ENCODE measurements at regions not wholly inside any gene's neighbourhood (a gene's known extent, or its start where the extent isn't known, plus 50 kb on each side); places are given as distances from the start of the nearest gene placed in this dataset.
A peak's percentile ranks its signal among the peaks of the same experiment; 100 is the strongest.
"Not testable (repeated sequence)": the region's sequence is repeated elsewhere in the genome, so short reads cannot be mapped to it uniquely, and the experiment has no call there.

- H3K27ac ChIP-seq (ENCODE audit: control insufficient read depth, insufficient read depth, low read length) = not testable (repeated sequence)
- peak; percentile 60 for FAIRE-seq
Measured at GRCh38 chr2:87326754-87327153, 305.1 kb upstream of the PLGLB1 start.

GRCh38 chr2:87327648-87328371, 306.2 kb upstream of the PLGLB1 start:
- H3K9ac ChIP-seq (ENCODE audit: control insufficient read depth, extremely low read depth, insufficient read depth, low read length); H4K20me1 ChIP-seq (ENCODE audit: control insufficient read depth, extremely low read depth, insufficient read depth, low read length); H3K27ac ChIP-seq (ENCODE audit: control insufficient read depth, insufficient read depth, low read length); dilution Hi-C loops (cut with MboI; ENCODE audit: extremely low pct_ligation_motif_present, low sequenced_read_pairs); H3K36me3 ChIP-seq (ENCODE audit: control insufficient read depth in 2 of 2, extremely low read depth in 1 of 2, insufficient read depth in 2 of 2, low read length in 2 of 2); FAIRE-seq; H2AFZ ChIP-seq (ENCODE audit: control insufficient read depth, low read length); H3K9me1 ChIP-seq (ENCODE audit: control insufficient read depth, extremely low read depth, insufficient read depth, low read length); H3K4me3 ChIP-seq (ENCODE audit: control insufficient read depth in 2 of 3, extremely low read depth in 1 of 3, insufficient read depth in 2 of 3, low read depth in 1 of 3, low read length in 3 of 3); H3K27me3 ChIP-seq (ENCODE audit: control insufficient read depth, extremely low read depth, insufficient read depth, low read length); H3K9me3 ChIP-seq (ENCODE audit: control insufficient read depth, low read depth, low read length); H3K4me2 ChIP-seq (ENCODE audit: control insufficient read depth, extremely low read depth, insufficient read depth, low read depth, low read length); H3K4me1 ChIP-seq (ENCODE audit: control insufficient read depth, extremely low read depth, insufficient read depth, low read length); H3K79me2 ChIP-seq (ENCODE audit: control insufficient read depth, insufficient read depth, low read length); DNase-seq (ENCODE audit: low read depth, low spot score): not testable (repeated sequence)

More at GRCh38 chr2:87326754-87327153, 305.1 kb upstream of the PLGLB1 start:
- H4K20me1 ChIP-seq (ENCODE audit: control insufficient read depth, extremely low read depth, insufficient read depth, low read length); H3K4me3 ChIP-seq (ENCODE audit: control insufficient read depth in 2 of 3, extremely low read depth in 1 of 3, insufficient read depth in 2 of 3, low read depth in 1 of 3, low read length in 3 of 3); H3K9ac ChIP-seq (ENCODE audit: control insufficient read depth, extremely low read depth, insufficient read depth, low read length); dilution Hi-C loops (cut with MboI; ENCODE audit: extremely low pct_ligation_motif_present, low sequenced_read_pairs); H3K4me1 ChIP-seq (ENCODE audit: control insufficient read depth, extremely low read depth, insufficient read depth, low read length); H2AFZ ChIP-seq (ENCODE audit: control insufficient read depth, low read length); H3K79me2 ChIP-seq (ENCODE audit: control insufficient read depth, insufficient read depth, low read length); H3K27me3 ChIP-seq (ENCODE audit: control insufficient read depth, extremely low read depth, insufficient read depth, low read length); DNase-seq (ENCODE audit: low read depth, low spot score); H3K9me1 ChIP-seq (ENCODE audit: control insufficient read depth, extremely low read depth, insufficient read depth, low read length); H3K36me3 ChIP-seq (ENCODE audit: control insufficient read depth in 2 of 2, extremely low read depth in 1 of 2, insufficient read depth in 2 of 2, low read length in 2 of 2); H3K4me2 ChIP-seq (ENCODE audit: control insufficient read depth, extremely low read depth, insufficient read depth, low read depth, low read length); H3K9me3 ChIP-seq (ENCODE audit: control insufficient read depth, low read depth, low read length): not testable (repeated sequence)

- H4K20me1 ChIP-seq (ENCODE audit: control insufficient read depth, extremely low read depth, insufficient read depth, low read length); H3K36me3 ChIP-seq (ENCODE audit: control insufficient read depth in 2 of 2, extremely low read depth in 1 of 2, insufficient read depth in 2 of 2, low read length in 2 of 2); H3K9me3 ChIP-seq (ENCODE audit: control insufficient read depth, low read depth, low read length); H2AFZ ChIP-seq (ENCODE audit: control insufficient read depth, low read length); H3K9me1 ChIP-seq (ENCODE audit: control insufficient read depth, extremely low read depth, insufficient read depth, low read length); H3K27me3 ChIP-seq (ENCODE audit: control insufficient read depth, extremely low read depth, insufficient read depth, low read length); H3K4me1 ChIP-seq (ENCODE audit: control insufficient read depth, extremely low read depth, insufficient read depth, low read length); H3K79me2 ChIP-seq (ENCODE audit: control insufficient read depth, insufficient read depth, low read length); FAIRE-seq; DNase-seq (ENCODE audit: low read depth, low spot score); H3K9ac ChIP-seq (ENCODE audit: control insufficient read depth, extremely low read depth, insufficient read depth, low read length); H3K4me3 ChIP-seq (ENCODE audit: control insufficient read depth in 2 of 3, extremely low read depth in 1 of 3, insufficient read depth in 2 of 3, low read depth in 1 of 3, low read length in 3 of 3); H3K4me2 ChIP-seq (ENCODE audit: control insufficient read depth, extremely low read depth, insufficient read depth, low read depth, low read length); H3K27ac ChIP-seq (ENCODE audit: control insufficient read depth, insufficient read depth, low read length); dilution Hi-C loops (cut with MboI; ENCODE audit: extremely low pct_ligation_motif_present, low sequenced_read_pairs): not testable (repeated sequence)
Measured at GRCh38 chr2:87329529-87329928, 307.9 kb upstream of the PLGLB1 start.

- not testable (repeated sequence) for H3K27ac ChIP-seq (ENCODE audit: control insufficient read depth, insufficient read depth, low read length); H3K9ac ChIP-seq (ENCODE audit: control insufficient read depth, extremely low read depth, insufficient read depth, low read length); FAIRE-seq
Measured at GRCh38 chr2:87330486-87330885, 308.8 kb upstream of the PLGLB1 start.

GRCh38 chr2:87331940-87332583, 310.4 kb upstream of the PLGLB1 start:
- H4K20me1 ChIP-seq (ENCODE audit: control insufficient read depth, extremely low read depth, insufficient read depth, low read length); H3K36me3 ChIP-seq (ENCODE audit: control insufficient read depth in 2 of 2, extremely low read depth in 1 of 2, insufficient read depth in 2 of 2, low read length in 2 of 2); H3K27me3 ChIP-seq (ENCODE audit: control insufficient read depth, extremely low read depth, insufficient read depth, low read length); H3K27ac ChIP-seq (ENCODE audit: control insufficient read depth, insufficient read depth, low read length); H3K9me3 ChIP-seq (ENCODE audit: control insufficient read depth, low read depth, low read length); H3K4me2 ChIP-seq (ENCODE audit: control insufficient read depth, extremely low read depth, insufficient read depth, low read depth, low read length); dilution Hi-C loops (cut with MboI; ENCODE audit: extremely low pct_ligation_motif_present, low sequenced_read_pairs); DNase-seq (ENCODE audit: low read depth, low spot score); FAIRE-seq; H3K9me1 ChIP-seq (ENCODE audit: control insufficient read depth, extremely low read depth, insufficient read depth, low read length); H3K79me2 ChIP-seq (ENCODE audit: control insufficient read depth, insufficient read depth, low read length); H3K4me1 ChIP-seq (ENCODE audit: control insufficient read depth, extremely low read depth, insufficient read depth, low read length); H3K4me3 ChIP-seq (ENCODE audit: control insufficient read depth in 2 of 3, extremely low read depth in 1 of 3, insufficient read depth in 2 of 3, low read depth in 1 of 3, low read length in 3 of 3); H3K9ac ChIP-seq (ENCODE audit: control insufficient read depth, extremely low read depth, insufficient read depth, low read length); H2AFZ ChIP-seq (ENCODE audit: control insufficient read depth, low read length): not testable (repeated sequence)

More at GRCh38 chr2:87330486-87330885, 308.8 kb upstream of the PLGLB1 start:
- H3K9me1 ChIP-seq (ENCODE audit: control insufficient read depth, extremely low read depth, insufficient read depth, low read length); H3K79me2 ChIP-seq (ENCODE audit: control insufficient read depth, insufficient read depth, low read length); H3K27me3 ChIP-seq (ENCODE audit: control insufficient read depth, extremely low read depth, insufficient read depth, low read length); H4K20me1 ChIP-seq (ENCODE audit: control insufficient read depth, extremely low read depth, insufficient read depth, low read length); H3K4me2 ChIP-seq (ENCODE audit: control insufficient read depth, extremely low read depth, insufficient read depth, low read depth, low read length); H2AFZ ChIP-seq (ENCODE audit: control insufficient read depth, low read length); H3K9me3 ChIP-seq (ENCODE audit: control insufficient read depth, low read depth, low read length); dilution Hi-C loops (cut with MboI; ENCODE audit: extremely low pct_ligation_motif_present, low sequenced_read_pairs); DNase-seq (ENCODE audit: low read depth, low spot score); H3K4me3 ChIP-seq (ENCODE audit: control insufficient read depth in 2 of 3, extremely low read depth in 1 of 3, insufficient read depth in 2 of 3, low read depth in 1 of 3, low read length in 3 of 3); H3K36me3 ChIP-seq (ENCODE audit: control insufficient read depth in 2 of 2, extremely low read depth in 1 of 2, insufficient read depth in 2 of 2, low read length in 2 of 2); H3K4me1 ChIP-seq (ENCODE audit: control insufficient read depth, extremely low read depth, insufficient read depth, low read length): not testable (repeated sequence)
